ENCODE measurements at regions not wholly inside any gene's neighbourhood (a gene's known extent, or its start where the extent isn't known, plus 50 kb on each side); places are given as distances from the start of the nearest gene placed in this dataset.

DNA sequence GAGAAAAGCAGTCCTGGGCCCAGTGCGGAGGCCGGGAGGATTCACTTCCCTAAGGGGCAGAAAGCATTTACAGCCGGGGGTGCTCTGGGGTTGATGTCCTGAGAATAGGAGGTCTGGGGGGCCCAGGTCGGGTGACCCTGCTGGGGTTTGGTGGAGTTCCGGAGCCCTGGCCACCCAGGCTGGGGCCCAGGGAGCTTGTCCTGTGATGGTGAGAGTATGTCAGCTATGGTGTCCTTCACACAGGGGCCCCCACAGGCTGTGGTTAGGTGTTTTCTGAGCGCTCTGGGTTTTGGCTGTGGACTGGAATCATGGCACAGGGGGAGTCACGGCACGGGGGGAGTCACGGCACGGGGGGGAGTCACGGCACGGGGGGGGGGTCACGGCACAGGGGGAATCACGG is 54.5 kb upstream of the TMEM18 start:
- H3K4me3 Mint-ChIP-seq = peak overlapping the region; percentile 3
- H4K20me1 ChIP-seq (ENCODE audit: control insufficient read depth, insufficient read depth, low read length, poor library complexity, severe bottlenecking) = no peaks in the 10 kb centered on the region
- H3K9me3 Mint-ChIP-seq (ENCODE audit: insufficient read depth) = no peaks in the 10 kb centered on the region
- peaks cover 0 to 11% (median 0%) of the 10 kb centered on the region in 4 experiments for H3K27me3 ChIP-seq (replicated peaks in 1 of 4; ENCODE audit: control extremely low read depth in 1 of 4, control insufficient read depth in 3 of 4, insufficient read depth in 4 of 4, low read length in 3 of 4)
- H3K79me2 ChIP-seq (ENCODE audit: control insufficient read depth, insufficient read depth, low read length) = no peaks in the 10 kb centered on the region
- intact Hi-C loops (cut with micrococcal nuclease) = no loop called here
- ATAC-seq (ENCODE audit: low read depth) (no peak), DNase-seq (no peak)
- H3K27ac Mint-ChIP-seq = no peak overlapping the region
- 76% methylated on average over 5 of the region's 14 CpGs for WGBS (ENCODE audit: insufficient coverage)
- H3K4me1 Mint-ChIP-seq = peaks cover 5% of the 10 kb centered on the region
- no peaks in the 10 kb centered on the region for H3K4me1 ChIP-seq (ENCODE audit: control insufficient read depth in 2 of 2, insufficient read depth in 2 of 2, low read length in 2 of 2)
- peaks cover 37% of the 10 kb centered on the region for H3K27me3 Mint-ChIP-seq
- CTCF ChIA-PET = no interaction called here
- no peak overlapping the region for H3K4me3 ChIP-seq (ENCODE audit: control extremely low read depth in 1 of 5, extremely low read depth in 1 of 5, insufficient read depth in 1 of 5, low read depth in 2 of 5, low read length in 4 of 5)
- no peak overlapping the region for H3K9ac ChIP-seq (ENCODE audit: low read length)
- TF ChIP-seq, protein P1, sequence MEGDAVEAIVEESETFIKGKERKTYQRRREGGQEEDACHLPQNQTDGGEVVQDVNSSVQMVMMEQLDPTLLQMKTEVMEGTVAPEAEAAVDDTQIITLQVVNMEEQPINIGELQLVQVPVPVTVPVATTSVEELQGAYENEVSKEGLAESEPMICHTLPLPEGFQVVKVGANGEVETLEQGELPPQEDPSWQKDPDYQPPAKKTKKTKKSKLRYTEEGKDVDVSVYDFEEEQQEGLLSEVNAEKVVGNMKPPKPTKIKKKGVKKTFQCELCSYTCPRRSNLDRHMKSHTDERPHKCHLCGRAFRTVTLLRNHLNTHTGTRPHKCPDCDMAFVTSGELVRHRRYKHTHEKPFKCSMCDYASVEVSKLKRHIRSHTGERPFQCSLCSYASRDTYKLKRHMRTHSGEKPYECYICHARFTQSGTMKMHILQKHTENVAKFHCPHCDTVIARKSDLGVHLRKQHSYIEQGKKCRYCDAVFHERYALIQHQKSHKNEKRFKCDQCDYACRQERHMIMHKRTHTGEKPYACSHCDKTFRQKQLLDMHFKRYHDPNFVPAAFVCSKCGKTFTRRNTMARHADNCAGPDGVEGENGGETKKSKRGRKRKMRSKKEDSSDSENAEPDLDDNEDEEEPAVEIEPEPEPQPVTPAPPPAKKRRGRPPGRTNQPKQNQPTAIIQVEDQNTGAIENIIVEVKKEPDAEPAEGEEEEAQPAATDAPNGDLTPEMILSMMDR (IDR thresholded peaks at IDR 0.05) = no peak
- TF ChIP-seq EZH2 (IDR thresholded peaks at IDR 0.05; ENCODE audit: borderline replicate concordance, insufficient read depth, low read depth, low read length, poor library complexity, severe bottlenecking) = no peak
- POLR2A ChIA-PET = no interaction called here
- no peaks in the 10 kb centered on the region for H3K9me3 ChIP-seq (ENCODE audit: control extremely low read depth in 1 of 3, control insufficient read depth in 2 of 3, insufficient read depth in 1 of 3, low read length in 2 of 3)
- no peak overlapping the region for H3K27ac ChIP-seq (ENCODE audit: low read length in 2 of 2)
- H3K36me3 ChIP-seq (replicated peaks in 1 of 2; ENCODE audit: control extremely low read depth in 1 of 2, control insufficient read depth in 1 of 2, extremely low read depth in 1 of 2, insufficient read depth in 2 of 2, low read length in 1 of 2) = no peaks in the 10 kb centered on the region
- H3K4me2 ChIP-seq (replicated peaks; ENCODE audit: low read depth, low read length, poor library complexity, severe bottlenecking) = no peak overlapping the region
- H2AFZ ChIP-seq (ENCODE audit: insufficient read depth, low read depth, low read length, poor library complexity, severe bottlenecking) = no peak overlapping the region

DNA sequence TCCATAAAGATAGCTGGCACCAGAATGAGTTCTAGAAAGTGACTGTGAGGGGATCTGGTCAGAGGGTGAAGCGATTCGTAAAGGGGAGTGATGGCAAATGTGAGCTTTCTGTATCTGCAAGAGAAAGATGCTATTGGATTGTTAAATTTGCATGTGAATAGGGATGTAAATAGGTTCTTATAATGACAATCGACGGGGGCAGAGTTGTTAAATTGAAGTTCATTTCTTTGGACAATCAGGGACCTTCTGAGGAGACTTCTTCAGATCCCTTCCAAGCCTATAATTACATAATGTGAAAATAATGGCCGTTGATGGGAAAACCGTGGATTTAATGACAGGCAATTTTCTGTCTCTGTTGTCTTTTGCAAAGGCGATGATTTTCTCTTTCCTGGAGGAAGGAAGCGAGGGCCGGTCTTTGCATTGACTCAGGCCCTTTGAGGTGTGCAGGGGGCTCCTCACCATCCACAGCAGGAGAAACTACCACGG is 52.2 kb upstream of the TMEM18 start:
- no peak overlapping the region for H3K27ac ChIP-seq (ENCODE audit: low read length in 2 of 2)
- WGBS (ENCODE audit: insufficient coverage) = 66% methylated on average over 2 of the region's 10 CpGs

More for the DNA sequence above, 52.2 kb upstream of the TMEM18 start:
- H3K4me1 Mint-ChIP-seq = peaks cover 9% of the 10 kb centered on the region
- ATAC-seq (ENCODE audit: low read depth) (no peak), DNase-seq (no peak)
- Histone ChIP-seq H3K79me2 (ENCODE audit: control insufficient read depth, insufficient read depth, low read length) (no peaks in the 10 kb centered on the region), H3K36me3 (replicated peaks in 1 of 2; ENCODE audit: control extremely low read depth in 1 of 2, control insufficient read depth in 1 of 2, extremely low read depth in 1 of 2, insufficient read depth in 2 of 2, low read length in 1 of 2) (no peaks in the 10 kb centered on the region), H3K4me3 (ENCODE audit: control extremely low read depth in 1 of 5, extremely low read depth in 1 of 5, insufficient read depth in 1 of 5, low read depth in 2 of 5, low read length in 4 of 5) (no peak overlapping the region), H4K20me1 (ENCODE audit: control insufficient read depth, insufficient read depth, low read length, poor library complexity, severe bottlenecking) (no peaks in the 10 kb centered on the region), H3K27me3 (replicated peaks in 1 of 4; ENCODE audit: control extremely low read depth in 1 of 4, control insufficient read depth in 3 of 4, insufficient read depth in 4 of 4, low read length in 3 of 4) (peaks cover 0 to 7% (median 3%) of the 10 kb centered on the region in 4 experiments), H3K4me2 (replicated peaks; ENCODE audit: low read depth, low read length, poor library complexity, severe bottlenecking) (no peak overlapping the region), H3K9me3 (ENCODE audit: control extremely low read depth in 1 of 3, control insufficient read depth in 2 of 3, insufficient read depth in 1 of 3, low read length in 2 of 3) (no peaks in the 10 kb centered on the region), H3K9ac (ENCODE audit: low read length) (no peak overlapping the region), H2AFZ (ENCODE audit: insufficient read depth, low read depth, low read length, poor library complexity, severe bottlenecking) (no peak overlapping the region), H3K4me1 (ENCODE audit: control insufficient read depth in 2 of 2, insufficient read depth in 2 of 2, low read length in 2 of 2) (no peaks in the 10 kb centered on the region)
- TF ChIP-seq EZH2 (IDR thresholded peaks at IDR 0.05; ENCODE audit: borderline replicate concordance, insufficient read depth, low read depth, low read length, poor library complexity, severe bottlenecking) = no peak
- TF ChIP-seq, protein P1 (IDR thresholded peaks at IDR 0.05) = no peak
- H3K27ac Mint-ChIP-seq = no peak overlapping the region
- ChIA-PET POLR2A (no interaction called here), CTCF (no interaction called here)
- intact Hi-C loops (cut with micrococcal nuclease) = no loop called here
- no peak overlapping the region for H3K4me3 Mint-ChIP-seq
- peaks cover 41% of the 10 kb centered on the region for H3K27me3 Mint-ChIP-seq
- H3K9me3 Mint-ChIP-seq (ENCODE audit: insufficient read depth) = no peaks in the 10 kb centered on the region
